H1 (cell line): ENCODE measurements at regions not wholly inside any gene's neighbourhood (a gene's known extent, or its start where the extent isn't known, plus 50 kb on each side); places are given as distances from the start of the nearest gene placed in this dataset.

Source experiments
- RAD21 ChIP-seq, 2 experiments: IDR thresholded peaks in 1 of 2; conservative IDR thresholded peaks in 1 of 2; 2 replicates each; pipeline ENCODE4 v1.6.1; 2011; ENCODE audit warnings: low read depth in 2 of 2, low read length in 2 of 2, improper control_type of control experiment in 1 of 2, inconsistent platforms in 1 of 2, mild to moderate bottlenecking in 1 of 2, moderate library complexity in 1 of 2
- USF2 ChIP-seq: IDR thresholded peaks from 2 replicates; pipeline ENCODE4 v1.6.1; 2011; ENCODE audit warnings: low read length, improper control_type of control experiment

GRCh38 chr14:34027990-34028495 is 77.2 kb upstream of the EGLN3 start (continued):
- TF ChIP-seq USF2 (no peak), RAD21 (IDR thresholded peaks at IDR 0.05 in 1 of 2, conservative IDR thresholded peaks at IDR 0.05 in 1 of 2; ENCODE audit: low read depth in 2 of 2, low read length in 2 of 2) (no peak)
